HG03097 (cell line): ENCODE measurements at regions not wholly inside any gene's neighbourhood (a gene's known extent, or its start where the extent isn't known, plus 50 kb on each side); places are given as distances from the start of the nearest gene placed in this dataset.
"Not testable (repeated sequence)": the region's sequence is repeated elsewhere in the genome, so short reads cannot be mapped to it uniquely, and the experiment has no call there.

Source experiments
- ATAC-seq: cut with Tn5 transposase; IDR thresholded peaks from one replicate; pipeline ENCODE4 v1.9.1; 2021; ENCODE audit not compliant: unreplicated experiment, low FRiP score

GRCh38 chr3:3476669-3477068 lies 297.2 kb upstream of the CRBN start:
- ATAC-seq, result no peak

DNA sequence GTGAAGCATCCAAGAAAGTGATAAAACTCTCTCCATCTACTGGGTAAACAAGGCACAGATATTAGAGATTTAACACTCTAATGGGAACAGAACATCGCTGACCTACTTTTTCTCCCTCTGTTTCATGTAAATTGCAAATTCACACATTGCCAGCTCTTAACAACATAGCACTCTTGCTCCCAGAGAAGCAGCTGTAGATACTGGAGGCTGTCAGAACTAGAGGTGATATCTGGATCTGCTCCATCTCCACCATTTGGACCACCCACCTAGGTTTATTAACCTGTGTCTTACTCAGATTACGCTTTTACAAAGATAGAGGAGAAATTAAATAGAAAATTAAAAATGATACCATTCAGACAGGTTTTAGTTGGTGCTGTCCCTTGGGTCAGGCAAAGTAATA lies 289.1 kb upstream of the CRBN start:
- no peak for ATAC-seq

DNA sequence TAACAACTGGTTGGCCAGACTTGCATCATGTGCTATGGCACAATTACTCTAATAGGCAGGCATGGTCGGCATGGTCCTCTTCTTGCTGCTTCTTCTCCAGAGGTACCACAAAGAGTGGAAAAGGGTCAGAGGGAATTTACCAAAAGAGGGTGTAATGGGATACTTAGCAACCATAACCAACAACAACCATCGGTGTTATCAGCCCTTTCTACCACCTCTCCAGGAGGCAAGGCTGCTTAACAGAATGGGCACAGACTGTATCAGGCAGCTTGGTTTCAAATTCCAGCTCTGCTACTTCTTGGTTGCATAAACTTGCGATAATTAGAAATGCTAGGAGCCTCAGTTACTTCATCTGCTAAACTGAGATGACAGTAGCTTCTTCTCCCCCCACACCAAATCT lies 284.6 kb upstream of the CRBN start:
- ATAC-seq, result no peak

- no peak for ATAC-seq
Observed at GRCh38 chr3:3461317-3461716, 281.8 kb upstream of the CRBN start.

GRCh38 chr3:3448468-3448867 lies 269.0 kb upstream of the CRBN start:
- no peak for ATAC-seq

GRCh38 chr3:3447641-3448040 lies 268.1 kb upstream of the CRBN start:
- no peak for ATAC-seq

GRCh38 chr3:3446251-3446650 lies 266.8 kb upstream of the CRBN start:
- no peak for ATAC-seq

DNA sequence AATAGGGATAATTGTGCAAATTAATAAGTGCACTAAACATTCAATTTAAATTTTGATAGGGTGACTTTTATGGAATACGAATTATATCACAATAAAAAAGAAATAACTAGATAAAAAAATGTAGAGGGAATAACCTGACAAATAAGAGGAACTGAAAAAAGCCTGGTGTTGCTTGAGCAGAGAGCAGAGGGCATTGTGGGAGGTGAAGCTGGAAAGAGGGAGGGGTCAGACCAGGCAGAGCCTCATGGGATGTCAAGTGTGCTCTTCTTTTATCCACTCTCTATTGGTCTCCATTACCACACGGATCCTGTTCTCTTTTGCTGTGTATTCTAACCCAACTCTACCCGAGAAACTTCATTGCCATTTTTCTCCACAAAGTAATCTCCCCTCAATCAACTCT lies 264.0 kb upstream of the CRBN start:
- no peak for ATAC-seq

- no peak for ATAC-seq
Observed at GRCh38 chr3:3433711-3434110, 254.2 kb upstream of the CRBN start.

- ATAC-seq, result no peak
Observed at GRCh38 chr3:3429841-3430240, 250.3 kb upstream of the CRBN start.

DNA sequence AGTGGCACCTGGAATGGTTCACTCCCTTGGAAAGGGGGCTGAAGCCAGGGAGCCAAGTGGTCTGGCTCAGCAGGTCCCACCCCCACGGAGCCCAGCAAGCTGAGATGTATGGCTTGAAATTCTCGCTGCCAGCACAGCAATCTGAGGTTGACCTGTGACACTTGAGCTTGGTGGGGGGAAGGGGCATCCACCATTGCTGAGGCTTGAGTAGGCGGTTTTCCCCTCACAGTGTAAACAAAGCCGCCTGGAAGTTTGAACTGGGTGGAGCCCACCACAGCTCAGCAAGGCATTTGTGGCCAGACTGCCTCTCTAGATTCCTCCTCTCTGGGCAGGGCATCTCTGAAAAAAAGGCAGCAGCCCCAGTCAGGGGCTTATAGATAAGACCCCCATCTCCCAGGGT lies 228.2 kb upstream of the CRBN start:
- not testable (repeated sequence) for ATAC-seq

DNA sequence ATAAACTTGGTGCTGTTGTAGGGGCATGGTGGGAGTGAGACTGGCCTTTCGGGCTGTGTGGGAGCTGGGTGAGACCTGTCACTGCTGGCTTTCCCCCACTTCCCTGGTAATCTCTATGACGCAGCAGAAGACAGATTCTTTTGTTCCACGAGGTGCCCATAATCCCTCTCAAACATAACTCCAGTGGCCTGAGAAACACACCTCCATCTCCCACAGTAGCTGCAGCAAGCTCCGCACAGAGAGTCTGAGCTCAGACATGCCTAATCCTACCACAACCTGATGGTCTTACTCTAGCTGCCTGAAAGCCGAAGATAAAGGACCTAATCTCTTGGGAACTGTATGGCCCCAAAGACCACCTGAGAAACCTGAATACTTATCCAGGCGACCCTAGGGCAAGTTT lies 225.6 kb upstream of the CRBN start:
- no peak for ATAC-seq

DNA sequence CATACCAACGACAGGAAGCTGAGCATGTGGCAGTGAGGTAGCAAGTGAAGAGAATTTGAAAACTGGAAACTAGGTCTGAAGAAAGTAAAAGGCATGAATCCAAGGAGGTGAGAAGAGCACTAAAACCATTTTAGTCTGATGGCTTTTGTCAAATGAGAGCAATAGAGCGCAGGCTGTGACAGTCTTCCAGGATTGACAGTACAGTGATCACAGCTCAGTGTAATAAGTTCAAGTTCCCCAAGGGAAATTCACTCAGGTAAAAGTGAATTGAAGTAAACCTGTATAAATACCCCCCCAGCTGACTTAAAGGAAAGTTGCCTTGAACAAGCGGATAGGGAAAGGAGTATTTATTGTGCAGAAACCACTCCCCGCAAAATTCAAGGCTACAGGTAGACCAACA lies 224.2 kb upstream of the CRBN start:
- no peak for ATAC-seq

DNA sequence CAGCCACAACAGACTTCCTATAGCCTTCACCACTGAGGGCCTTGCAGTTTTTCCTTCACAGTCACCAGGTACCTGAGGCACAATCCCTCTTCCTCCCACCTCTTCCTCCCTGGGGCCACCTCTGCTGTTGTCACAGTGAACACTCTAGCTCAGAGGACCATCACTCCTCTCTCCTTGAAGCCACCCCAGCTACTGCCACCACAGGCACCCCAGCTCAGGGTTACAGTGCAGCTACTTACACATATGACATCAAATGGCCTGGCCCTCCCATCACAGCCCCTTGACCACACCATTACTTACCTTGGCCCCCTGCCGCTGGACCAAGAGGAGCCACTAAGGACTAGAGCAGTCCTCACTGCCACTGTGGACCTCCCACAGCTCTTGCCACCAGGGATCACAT lies 213.5 kb upstream of the CRBN start:
- ATAC-seq, result no peak

- no peak for ATAC-seq
Observed at GRCh38 chr3:3383461-3383860, 204.0 kb upstream of the CRBN start.

- no peak for ATAC-seq
Observed at GRCh38 chr3:3372210-3372777, 192.8 kb upstream of the CRBN start.

DNA sequence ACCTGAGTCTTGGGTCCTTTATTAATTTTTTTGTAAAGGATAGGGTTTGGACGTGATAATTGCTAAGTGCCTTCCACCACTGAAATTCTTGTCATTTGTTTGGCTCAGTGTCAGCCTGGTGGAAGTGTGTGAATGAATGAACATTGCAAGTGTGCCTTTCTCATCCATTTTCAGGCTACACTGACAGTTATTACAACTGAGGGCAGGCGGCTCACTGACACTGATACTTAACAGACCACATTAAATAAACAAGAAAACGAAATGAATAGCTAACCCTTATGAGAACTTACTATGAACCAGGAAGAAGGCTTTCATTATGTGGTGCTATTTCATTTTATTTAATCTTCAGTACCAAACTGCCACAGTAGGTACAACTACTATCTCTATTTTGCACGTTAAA lies 188.8 kb upstream of the CRBN start:
- no peak for ATAC-seq

- ATAC-seq, result no peak
Observed at GRCh38 chr3:3366386-3366785, 186.9 kb upstream of the CRBN start.

- ATAC-seq, result no peak
Observed at GRCh38 chr3:3365716-3366115, 186.2 kb upstream of the CRBN start.

GRCh38 chr3:3356846-3357245 lies 177.4 kb upstream of the CRBN start:
- ATAC-seq, result no peak

DNA sequence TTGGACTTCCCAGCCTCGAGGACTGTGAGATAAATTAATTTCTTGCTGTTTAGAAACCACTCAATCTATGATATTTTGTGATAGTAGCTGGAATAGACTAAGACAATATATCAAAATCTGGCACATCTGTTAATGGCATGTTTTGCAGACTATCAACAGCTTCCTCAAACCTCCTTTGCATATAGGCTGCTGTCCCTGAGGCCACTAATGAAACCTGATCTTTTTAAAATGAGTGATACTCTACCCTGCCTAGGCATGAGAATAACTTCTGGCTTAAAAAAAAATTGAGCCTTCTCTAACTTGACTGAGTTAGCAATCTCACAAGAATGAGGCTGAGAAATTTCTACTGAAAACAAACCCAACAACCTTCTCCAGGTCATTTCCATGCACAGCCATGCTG lies 176.0 kb upstream of the CRBN start:
- ATAC-seq, result no peak

DNA sequence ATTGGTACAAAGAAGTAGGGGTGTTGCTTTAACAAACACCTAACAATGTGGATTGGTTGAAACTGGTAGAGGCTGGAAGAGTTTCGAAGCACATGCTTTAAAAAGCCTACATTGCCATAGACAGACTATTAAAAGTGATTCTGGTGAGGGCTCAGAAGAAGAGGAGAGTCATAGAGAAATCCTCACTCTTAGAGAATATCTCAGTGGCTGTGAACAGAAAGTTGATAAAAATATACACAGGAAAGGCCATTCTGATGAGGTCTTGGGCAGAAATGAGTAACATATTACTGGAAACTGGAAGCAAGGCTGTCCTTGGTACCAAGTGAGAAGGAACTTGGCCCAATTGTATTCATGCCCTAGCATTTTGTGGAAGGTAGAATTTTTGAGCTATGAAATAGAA lies 173.7 kb upstream of the CRBN start:
- ATAC-seq, result no peak

- ATAC-seq, result no peak
Observed at GRCh38 chr3:3351226-3351625, 171.7 kb upstream of the CRBN start.
